ENCODE measurements at regions not wholly inside any gene's neighbourhood (a gene's known extent, or its start where the extent isn't known, plus 50 kb on each side); places are given as distances from the start of the nearest gene placed in this dataset.

- DNase-seq, result no peak
Observed at GRCh38 chr4:1540601-1541375, 134.5 kb upstream of the NKX1-1 start.

- no peak for DNase-seq
Observed at GRCh38 chr4:1539859-1540600, 133.8 kb upstream of the NKX1-1 start.

- DNase-seq, result no peak
Observed at GRCh38 chr4:1538941-1539772, 132.9 kb upstream of the NKX1-1 start.

GRCh38 chr4:1538096-1538410 lies 131.8 kb upstream of the NKX1-1 start:
- no peak for DNase-seq

- DNase-seq, result no peak
Observed at GRCh38 chr4:1537410-1538095, 131.3 kb upstream of the NKX1-1 start.

- no peak for DNase-seq
Observed at GRCh38 chr4:1536579-1537409, 130.6 kb upstream of the NKX1-1 start.

- DNase-seq, result no peak
Observed at GRCh38 chr4:1535926-1536578, 129.8 kb upstream of the NKX1-1 start.

GRCh38 chr4:1534876-1535526 lies 128.8 kb upstream of the NKX1-1 start:
- no peak for DNase-seq

GRCh38 chr4:1534095-1534872 lies 128.0 kb upstream of the NKX1-1 start:
- no peak for DNase-seq

- no peak for DNase-seq
Observed at GRCh38 chr4:1533501-1534064, 127.3 kb upstream of the NKX1-1 start.

- DNase-seq, result no peak
Observed at GRCh38 chr4:1532549-1533395, 126.5 kb upstream of the NKX1-1 start.

- no peak for DNase-seq
Observed at GRCh38 chr4:1531683-1532548, 125.7 kb upstream of the NKX1-1 start.

GRCh38 chr4:1530356-1530755 lies 124.1 kb upstream of the NKX1-1 start:
- DNase-seq, result no peak

GRCh38 chr4:1524761-1525160 lies 118.5 kb upstream of the NKX1-1 start:
- DNase-seq, result no peak

GRCh38 chr4:1523907-1524636 lies 117.8 kb upstream of the NKX1-1 start:
- DNase-seq, result no peak

- DNase-seq, result no peak
Observed at GRCh38 chr4:1523506-1523905, 117.3 kb upstream of the NKX1-1 start.

- DNase-seq, result no peak
Observed at GRCh38 chr4:1523033-1523432, 116.8 kb upstream of the NKX1-1 start.
